Peyer's patch (tissue), 4 donors: ENCODE measurements at regions not wholly inside any gene's neighbourhood (a gene's known extent, or its start where the extent isn't known, plus 50 kb on each side); places are given as distances from the start of the nearest gene placed in this dataset.

ENCODE experiments used
- DNase-seq, 3 donors: peaks; one replicate each; pipeline ENCODE4 v3.0.0-alpha.2; 2017 to 2019
- H3K27ac ChIP-seq, 4 donors: fragments of 200-600 bp; sonication (generic); one replicate each; pipeline ENCODE4 v1.5.1; 2016 to 2019
- H3K27me3 ChIP-seq, 2 donors: fragments of 200-600 bp; sonication (generic); one replicate each; pipeline ENCODE4 v1.5.1; 2019
- H3K36me3 ChIP-seq, 3 donors: fragments of 200-600 bp; sonication (generic); one replicate each; pipeline ENCODE4 v1.5.1; 2016 to 2019
- H3K4me1 ChIP-seq, 4 donors: fragments of 200-600 bp; sonication (generic); one replicate each; pipeline ENCODE4 v1.5.1; 2016 to 2019
- H3K4me3 ChIP-seq, 4 donors: fragments of 200-600 bp; sonication (generic); 1 replicate in 3 of 4; 2 replicates in 1 of 4; pipeline ENCODE4 v1.5.1; 2016 to 2019; ENCODE audit warnings: mild to moderate bottlenecking in 1 of 4
- H3K9me3 ChIP-seq, 4 donors: fragments of 200-600 bp; sonication (generic); one replicate each; pipeline ENCODE4 v1.5.1; 2016 to 2019; ENCODE audit warnings: mild to moderate bottlenecking in 1 of 4
- POLR2A ChIP-seq, 2 donors: fragments of 450-650 bp; IDR thresholded peaks; one replicate each; pipeline ENCODE4 v1.5.1; 2017; ENCODE audit warnings: antibody characterized with exemption in 2 of 2, mild to moderate bottlenecking in 2 of 2, moderate library complexity in 2 of 2
- TF ChIP-seq, protein P1 (sequence below), 6 experiments: fragments of 450-650 bp in 4 of 6; fragments of 200-600 bp in 2 of 6; sonication (generic) in 1 of 6; IDR thresholded peaks; one replicate each; pipeline ENCODE4 v1.5.1; 2017 to 2019; ENCODE audit warnings: antibody characterized with exemption in 6 of 6, mild to moderate bottlenecking in 3 of 6, moderate library complexity in 1 of 6

DNA sequence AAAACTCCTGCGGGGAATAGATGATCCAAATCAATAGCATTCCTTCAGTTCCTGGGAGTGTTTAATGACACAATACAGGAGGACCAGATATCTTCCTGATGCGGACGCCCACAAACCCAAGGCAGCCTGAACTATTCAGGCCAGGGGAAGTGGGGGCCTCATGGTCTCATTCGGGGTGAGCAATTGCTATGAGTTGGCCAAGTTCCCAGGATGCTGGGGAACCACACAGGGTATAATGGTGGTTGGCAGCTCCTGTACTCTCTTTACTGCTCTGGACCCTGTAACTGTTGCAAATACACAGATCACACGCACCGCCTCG, 401.2 kb downstream of the IRS2 start:
- H3K4me1 ChIP-seq = no peaks in the 10 kb centered on the region
- no peak overlapping the region for H3K4me3 ChIP-seq
- DNase-seq = no peak
- no peak overlapping the region for H3K27ac ChIP-seq
- no peaks in the 10 kb centered on the region for H3K27me3 ChIP-seq
- H3K36me3 ChIP-seq = no peaks in the 10 kb centered on the region
- TF ChIP-seq, protein P1, sequence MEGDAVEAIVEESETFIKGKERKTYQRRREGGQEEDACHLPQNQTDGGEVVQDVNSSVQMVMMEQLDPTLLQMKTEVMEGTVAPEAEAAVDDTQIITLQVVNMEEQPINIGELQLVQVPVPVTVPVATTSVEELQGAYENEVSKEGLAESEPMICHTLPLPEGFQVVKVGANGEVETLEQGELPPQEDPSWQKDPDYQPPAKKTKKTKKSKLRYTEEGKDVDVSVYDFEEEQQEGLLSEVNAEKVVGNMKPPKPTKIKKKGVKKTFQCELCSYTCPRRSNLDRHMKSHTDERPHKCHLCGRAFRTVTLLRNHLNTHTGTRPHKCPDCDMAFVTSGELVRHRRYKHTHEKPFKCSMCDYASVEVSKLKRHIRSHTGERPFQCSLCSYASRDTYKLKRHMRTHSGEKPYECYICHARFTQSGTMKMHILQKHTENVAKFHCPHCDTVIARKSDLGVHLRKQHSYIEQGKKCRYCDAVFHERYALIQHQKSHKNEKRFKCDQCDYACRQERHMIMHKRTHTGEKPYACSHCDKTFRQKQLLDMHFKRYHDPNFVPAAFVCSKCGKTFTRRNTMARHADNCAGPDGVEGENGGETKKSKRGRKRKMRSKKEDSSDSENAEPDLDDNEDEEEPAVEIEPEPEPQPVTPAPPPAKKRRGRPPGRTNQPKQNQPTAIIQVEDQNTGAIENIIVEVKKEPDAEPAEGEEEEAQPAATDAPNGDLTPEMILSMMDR (IDR thresholded peaks at IDR 0.05) = no peak
- TF ChIP-seq POLR2A (IDR thresholded peaks at IDR 0.05) = no peak
- no peaks in the 10 kb centered on the region for H3K9me3 ChIP-seq

DNA sequence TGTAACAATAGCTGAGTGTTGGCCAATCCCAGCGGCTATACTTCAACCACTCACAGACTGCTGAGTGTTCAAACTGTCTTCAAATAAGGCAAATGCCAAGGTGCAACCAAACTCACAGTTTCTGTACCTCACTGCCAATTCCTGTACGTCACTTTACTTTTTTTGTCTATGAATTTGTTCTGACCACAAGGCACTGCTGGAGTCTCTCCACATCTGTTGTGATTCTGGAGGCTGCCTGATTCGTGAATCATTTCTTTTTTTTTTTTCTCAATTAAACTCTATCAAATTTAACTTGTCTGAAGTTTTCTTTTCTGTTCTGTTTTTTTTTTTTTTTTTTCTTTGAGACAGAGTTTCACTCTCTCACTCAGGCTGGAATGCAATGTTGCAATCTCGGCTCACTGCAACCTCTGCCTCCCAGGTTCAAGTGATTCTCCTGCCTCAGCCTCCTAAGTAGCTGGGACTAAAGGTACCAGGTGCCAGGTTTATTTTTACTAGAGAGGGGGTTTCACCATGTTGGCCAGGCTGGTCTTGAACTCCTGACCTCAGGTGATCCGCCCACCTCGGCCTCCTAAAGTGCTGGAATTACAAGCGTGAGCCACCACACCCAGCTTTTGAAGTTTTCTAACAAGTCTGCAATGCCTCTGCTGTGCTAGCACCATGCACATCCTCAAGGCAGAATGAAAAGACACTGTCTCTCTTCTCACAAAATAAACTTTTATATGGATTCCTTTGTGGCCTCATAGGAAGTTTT, 401.7 kb downstream of the IRS2 start:
- TF ChIP-seq, protein P1 (IDR thresholded peaks at IDR 0.05) = no peak
- no peak for TF ChIP-seq POLR2A (IDR thresholded peaks at IDR 0.05)
- no peak overlapping the region for H3K4me3 ChIP-seq
- DNase-seq = no peak
- no peaks in the 10 kb centered on the region for H3K27me3 ChIP-seq
- H3K4me1 ChIP-seq = no peaks in the 10 kb centered on the region
- H3K36me3 ChIP-seq = no peaks in the 10 kb centered on the region
- no peaks in the 10 kb centered on the region for H3K9me3 ChIP-seq
- no peak overlapping the region for H3K27ac ChIP-seq

DNA sequence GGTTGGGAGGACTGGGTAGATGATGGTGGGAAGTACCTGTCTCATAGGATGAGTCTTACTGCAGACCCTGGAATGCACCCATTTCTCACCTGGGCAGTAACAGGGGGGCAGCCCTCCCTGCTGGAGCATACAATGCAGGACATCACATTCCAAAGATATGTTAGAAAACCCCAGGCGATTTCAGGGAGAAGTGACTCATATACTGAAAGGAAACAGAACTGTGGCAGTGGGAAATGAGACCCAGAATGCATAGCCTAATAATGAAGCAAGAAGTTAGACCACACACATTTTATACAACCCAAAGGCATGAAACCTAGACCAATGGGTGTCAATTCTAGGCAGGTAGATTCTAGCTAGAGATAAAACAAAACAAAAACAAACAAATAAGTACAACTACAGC, 402.7 kb downstream of the IRS2 start:
- H3K4me3 ChIP-seq = no peak overlapping the region
- no peak for DNase-seq
- TF ChIP-seq, protein P1 (IDR thresholded peaks at IDR 0.05) = no peak
- no peak for TF ChIP-seq POLR2A (IDR thresholded peaks at IDR 0.05)
- no peaks in the 10 kb centered on the region for H3K36me3 ChIP-seq
- H3K4me1 ChIP-seq = no peaks in the 10 kb centered on the region
- H3K27ac ChIP-seq = no peak overlapping the region
- no peaks in the 10 kb centered on the region for H3K27me3 ChIP-seq
- H3K9me3 ChIP-seq = no peaks in the 10 kb centered on the region

DNA sequence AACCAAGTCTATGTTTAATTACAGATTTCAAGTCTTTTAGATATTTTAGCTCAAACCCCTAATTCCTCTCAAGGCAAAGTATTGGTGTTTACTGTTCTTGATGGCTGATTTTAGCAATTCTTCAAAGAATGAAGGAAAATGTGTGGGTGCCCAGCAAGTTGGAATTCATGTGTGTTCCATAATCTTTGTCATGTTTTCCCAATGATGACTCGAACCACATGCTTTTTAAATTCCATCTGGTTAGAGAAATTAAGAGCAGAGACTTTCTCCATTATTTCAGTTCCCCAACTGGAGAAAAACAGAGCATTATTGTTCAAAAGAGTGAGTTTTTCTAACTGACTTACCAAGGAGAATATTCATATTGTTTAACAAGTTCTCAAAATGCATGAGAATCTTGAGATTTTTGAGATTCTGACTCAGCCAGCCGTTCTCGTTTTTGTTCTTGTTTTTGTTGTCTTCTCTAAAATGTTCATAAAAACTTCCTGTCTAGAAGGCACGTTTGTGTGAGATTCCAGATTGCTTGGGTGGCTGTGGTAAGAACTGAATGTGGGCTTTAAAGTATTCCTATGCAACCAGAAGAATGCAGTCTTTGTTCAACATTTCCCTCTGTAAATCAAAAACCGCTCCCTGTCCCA, 404.7 kb downstream of the IRS2 start:
- no peak for DNase-seq
- no peaks in the 10 kb centered on the region for H3K4me1 ChIP-seq
- H3K36me3 ChIP-seq = no peaks in the 10 kb centered on the region
- no peak overlapping the region for H3K27ac ChIP-seq
- no peak overlapping the region for H3K4me3 ChIP-seq
- no peaks in the 10 kb centered on the region for H3K9me3 ChIP-seq
- no peaks in the 10 kb centered on the region for H3K27me3 ChIP-seq
- TF ChIP-seq, protein P1 (IDR thresholded peaks at IDR 0.05) = no peak
- no peak for TF ChIP-seq POLR2A (IDR thresholded peaks at IDR 0.05)

DNA sequence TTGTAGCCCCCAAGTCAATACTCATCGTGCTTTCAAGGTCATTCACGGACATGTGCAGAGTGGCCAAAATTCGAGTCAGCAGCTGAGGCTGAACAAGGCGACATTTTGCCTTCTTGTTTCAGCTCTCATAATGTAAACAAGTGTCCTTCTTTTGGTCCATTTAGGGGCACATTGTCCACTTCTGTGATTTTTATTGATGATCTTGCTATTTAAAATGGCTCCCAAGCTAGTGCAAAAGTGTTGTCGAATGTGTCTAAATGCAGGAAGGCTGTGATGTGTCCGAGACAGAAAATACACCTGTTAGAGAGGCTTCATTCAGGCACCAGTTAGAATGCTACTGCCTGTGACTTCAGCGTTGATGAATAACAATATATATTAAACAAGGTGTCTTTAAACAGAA, 405.9 kb downstream of the IRS2 start:
- no peaks in the 10 kb centered on the region for H3K4me1 ChIP-seq
- H3K27ac ChIP-seq = no peak overlapping the region
- TF ChIP-seq POLR2A (IDR thresholded peaks at IDR 0.05) = no peak
- TF ChIP-seq, protein P1 (IDR thresholded peaks at IDR 0.05) = no peak
- H3K36me3 ChIP-seq = no peaks in the 10 kb centered on the region
- no peak overlapping the region for H3K4me3 ChIP-seq
- no peaks in the 10 kb centered on the region for H3K27me3 ChIP-seq
- no peak for DNase-seq
- H3K9me3 ChIP-seq = no peaks in the 10 kb centered on the region
